MG63 (cell line): ENCODE measurements at regions not wholly inside any gene's neighbourhood (a gene's known extent, or its start where the extent isn't known, plus 50 kb on each side); places are given as distances from the start of the nearest gene placed in this dataset.
"Not testable (repeated sequence)": the region's sequence is repeated elsewhere in the genome, so short reads cannot be mapped to it uniquely, and the experiment has no call there.

Experiments used
- DNase-seq: peaks from one replicate; pipeline ENCODE4 v3.0.0-alpha.2; 2020
- H3K27me3 ChIP-seq: fragments of 250-450 bp; sonication (Bioruptor Pico); 2 replicates; pipeline ENCODE4 v1.5.1; 2020; ENCODE audit warnings: mild to moderate bottlenecking, moderate library complexity
- H3K36me3 ChIP-seq: fragments of 250-450 bp; sonication (Bioruptor Pico); 2 replicates; pipeline ENCODE4 v1.5.1; 2020; ENCODE audit warnings: mild to moderate bottlenecking, moderate library complexity
- H3K4me3 ChIP-seq: fragments of 250-450 bp; sonication (Bioruptor Pico); 2 replicates; pipeline ENCODE4 v1.5.1; 2020; ENCODE audit warnings: mild to moderate bottlenecking, moderate library complexity
- H3K9me3 ChIP-seq: fragments of 250-450 bp; sonication (Bioruptor Pico); 2 replicates; pipeline ENCODE4 v1.5.1; 2020; ENCODE audit warnings: mild to moderate bottlenecking, moderate library complexity

DNA sequence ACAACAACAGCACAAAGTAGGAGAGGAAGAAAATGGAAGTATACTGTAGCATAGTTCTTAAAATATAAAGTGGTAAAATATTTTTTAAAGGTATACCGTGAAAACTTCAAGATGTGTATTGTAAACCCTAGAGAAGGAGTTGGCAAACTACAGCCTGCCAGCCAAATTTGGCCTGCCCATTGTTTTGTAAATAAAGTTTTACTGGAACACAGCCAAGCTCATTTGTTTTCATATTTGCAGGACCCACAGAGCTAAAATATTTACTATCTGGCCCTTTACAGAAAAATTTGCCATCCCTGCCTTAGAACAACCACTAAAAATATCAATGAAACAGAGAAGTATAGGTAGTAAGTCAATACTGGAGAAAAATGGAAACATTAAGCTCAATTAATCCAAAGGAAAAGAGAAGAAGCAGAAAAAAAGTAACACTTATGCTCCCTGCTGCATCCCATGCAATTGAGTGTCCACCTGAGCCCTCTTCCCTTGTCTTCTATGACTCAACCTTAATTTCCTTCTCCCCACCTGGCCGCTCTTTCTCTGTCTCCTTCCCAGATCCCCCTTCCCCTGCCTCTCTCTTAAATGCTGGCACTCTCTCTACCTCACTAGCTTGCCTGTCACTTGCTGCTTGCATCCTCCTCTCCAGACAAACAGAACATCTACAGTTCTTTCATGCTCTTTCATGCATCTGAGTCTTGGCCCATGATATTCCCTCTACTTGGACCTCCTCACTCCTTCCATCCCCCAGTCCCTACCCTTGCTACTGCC, 50.6 kb upstream of the FER start:
- no peak for DNase-seq
- no peaks in the 10 kb centered on the region for H3K27me3 ChIP-seq
- H3K9me3 ChIP-seq, result no peaks in the 10 kb centered on the region
- no peaks in the 10 kb centered on the region for H3K36me3 ChIP-seq
- no peak overlapping the region for H3K4me3 ChIP-seq

DNA sequence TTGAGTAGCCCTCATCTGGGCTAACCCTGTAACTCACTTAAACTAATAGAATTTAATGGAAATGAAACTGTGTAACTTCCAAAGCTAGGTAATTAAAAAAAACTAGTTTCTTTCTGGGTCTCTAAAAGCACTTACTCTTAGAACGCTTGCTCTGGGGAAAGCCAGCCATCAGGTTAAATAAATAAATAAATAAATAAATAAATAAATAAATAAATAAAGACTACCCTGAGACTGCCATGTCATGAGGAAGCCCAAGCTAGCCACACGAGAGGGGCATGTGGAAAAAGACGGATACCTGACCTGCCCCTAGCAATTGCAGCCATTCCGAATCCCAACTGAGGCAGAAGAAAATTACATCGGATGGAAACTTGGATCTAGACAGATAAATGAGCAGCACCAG, 51.3 kb upstream of the FER start:
- no peaks in the 10 kb centered on the region for H3K27me3 ChIP-seq
- no peaks in the 10 kb centered on the region for H3K36me3 ChIP-seq
- no peak overlapping the region for H3K4me3 ChIP-seq
- H3K9me3 ChIP-seq, result no peaks in the 10 kb centered on the region
- no peak for DNase-seq

DNA sequence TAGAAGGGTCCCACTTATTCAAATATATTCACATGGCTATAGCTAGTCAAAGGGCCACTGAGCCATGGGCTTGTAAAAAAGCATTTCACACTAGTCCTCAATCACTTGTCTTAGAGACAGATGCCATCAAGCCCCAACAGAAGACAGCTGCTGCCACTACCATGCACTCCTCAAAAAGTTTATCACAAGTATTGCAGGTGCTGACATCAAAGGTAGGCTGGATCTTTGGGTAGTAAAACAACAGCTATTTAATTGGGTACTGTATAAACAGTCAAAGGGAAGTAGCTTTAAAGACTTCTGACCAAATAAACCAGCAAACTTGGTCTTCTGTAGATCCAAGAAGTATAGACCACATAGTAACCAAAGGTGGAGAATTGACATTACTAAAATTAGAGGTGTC, 59.2 kb upstream of the FER start:
- Histone ChIP-seq H3K36me3 (no peaks in the 10 kb centered on the region), H3K4me3 (no peak overlapping the region)
- DNase-seq, result no peak

DNA sequence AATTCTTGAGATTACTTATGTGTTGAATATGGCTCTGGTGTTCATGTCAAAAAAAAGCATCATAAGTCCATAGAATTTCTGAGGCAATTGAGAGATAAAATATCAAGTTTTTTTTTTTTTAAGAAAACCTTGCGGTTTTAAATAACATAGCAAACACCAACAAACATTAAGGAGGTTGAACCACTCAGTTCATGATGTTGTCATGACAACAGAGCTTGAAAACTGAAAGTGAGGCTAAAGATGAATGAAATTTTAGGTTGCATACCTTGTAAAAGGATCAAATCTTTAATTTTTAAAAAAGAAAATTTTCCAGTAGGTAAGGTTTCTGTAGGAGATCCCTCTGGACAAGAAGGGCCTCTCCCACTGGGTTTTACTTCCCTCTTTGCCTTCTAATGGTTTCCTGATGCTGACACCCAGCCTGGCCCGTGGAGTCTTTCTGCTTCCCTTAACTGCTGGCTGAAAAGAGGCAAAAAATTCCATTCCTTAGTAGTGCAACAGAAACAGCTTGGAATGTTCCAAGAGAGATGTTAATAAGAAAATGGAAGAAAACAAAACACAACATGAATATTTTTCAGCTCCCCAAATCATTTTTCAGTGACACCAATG, 60.0 kb upstream of the FER start:
- no peak overlapping the region for H3K4me3 ChIP-seq
- no peak for DNase-seq
- no peaks in the 10 kb centered on the region for H3K27me3 ChIP-seq
- no peaks in the 10 kb centered on the region for H3K36me3 ChIP-seq
- H3K9me3 ChIP-seq, result no peaks in the 10 kb centered on the region

More for the DNA sequence above, 59.2 kb upstream of the FER start:
- H3K9me3 ChIP-seq, result no peaks in the 10 kb centered on the region
- no peaks in the 10 kb centered on the region for H3K27me3 ChIP-seq

DNA sequence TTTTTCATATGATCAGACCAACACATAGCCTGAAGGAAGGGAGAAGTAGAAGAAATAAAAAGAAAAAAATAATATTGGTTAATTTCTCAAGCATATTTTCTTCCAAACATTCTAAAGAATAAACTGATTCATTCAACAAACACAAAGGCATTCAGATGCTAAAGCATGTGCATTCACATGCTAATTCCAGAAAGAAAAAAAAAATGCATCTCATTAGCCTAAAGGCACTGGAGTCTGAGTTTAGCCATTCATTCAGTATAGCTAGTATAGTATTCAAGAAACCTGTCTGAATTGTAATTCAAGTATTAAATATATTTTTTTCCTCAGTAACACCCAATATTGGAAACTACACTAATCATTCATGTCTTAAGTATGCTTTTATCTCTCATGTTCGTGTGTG, 61.0 kb upstream of the FER start:
- DNase-seq, result no peak
- no peaks in the 10 kb centered on the region for H3K9me3 ChIP-seq
- no peaks in the 10 kb centered on the region for H3K36me3 ChIP-seq
- H3K4me3 ChIP-seq, result no peak overlapping the region
- no peaks in the 10 kb centered on the region for H3K27me3 ChIP-seq

DNA sequence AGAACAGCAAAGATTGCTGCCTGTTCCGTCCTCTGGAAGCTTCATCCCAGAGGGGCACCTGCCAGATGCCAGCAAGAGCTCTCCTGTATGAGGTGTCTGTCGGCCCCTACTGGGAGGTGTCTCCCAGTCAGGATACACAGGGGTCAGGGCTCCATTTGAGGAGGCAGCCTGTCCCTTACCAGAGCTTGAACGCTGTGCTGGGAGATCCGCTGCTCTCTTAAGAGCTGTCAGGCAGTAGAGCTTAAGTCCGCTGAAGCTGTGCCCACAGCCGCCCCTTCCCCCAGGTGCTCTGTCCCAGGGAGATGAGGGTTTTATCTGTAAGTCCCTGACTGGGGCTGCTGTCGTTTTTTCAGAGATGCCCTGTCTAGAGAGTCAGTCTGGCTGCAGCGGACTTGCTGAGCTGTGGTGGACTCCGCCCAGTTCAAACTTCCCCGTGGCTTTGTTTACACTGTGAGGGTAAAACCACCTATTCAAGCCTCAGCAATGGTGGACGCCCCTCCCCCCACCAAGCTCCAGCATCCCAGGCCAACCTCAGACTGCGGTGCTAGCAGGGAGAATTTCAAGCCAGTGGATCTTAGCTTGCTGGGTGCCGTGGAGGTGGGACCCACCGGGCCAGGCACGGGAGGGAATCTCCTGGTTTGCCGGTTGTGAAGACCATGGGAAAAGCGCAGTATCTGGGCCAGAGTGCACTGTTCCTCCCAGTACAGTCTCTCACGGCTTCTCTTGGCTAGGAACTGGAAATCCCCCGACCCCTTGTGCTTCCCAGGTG, 62.1 kb upstream of the FER start:
- not testable (repeated sequence) for DNase-seq, H3K27me3 ChIP-seq, H3K9me3 ChIP-seq, H3K4me3 ChIP-seq, H3K36me3 ChIP-seq

DNA sequence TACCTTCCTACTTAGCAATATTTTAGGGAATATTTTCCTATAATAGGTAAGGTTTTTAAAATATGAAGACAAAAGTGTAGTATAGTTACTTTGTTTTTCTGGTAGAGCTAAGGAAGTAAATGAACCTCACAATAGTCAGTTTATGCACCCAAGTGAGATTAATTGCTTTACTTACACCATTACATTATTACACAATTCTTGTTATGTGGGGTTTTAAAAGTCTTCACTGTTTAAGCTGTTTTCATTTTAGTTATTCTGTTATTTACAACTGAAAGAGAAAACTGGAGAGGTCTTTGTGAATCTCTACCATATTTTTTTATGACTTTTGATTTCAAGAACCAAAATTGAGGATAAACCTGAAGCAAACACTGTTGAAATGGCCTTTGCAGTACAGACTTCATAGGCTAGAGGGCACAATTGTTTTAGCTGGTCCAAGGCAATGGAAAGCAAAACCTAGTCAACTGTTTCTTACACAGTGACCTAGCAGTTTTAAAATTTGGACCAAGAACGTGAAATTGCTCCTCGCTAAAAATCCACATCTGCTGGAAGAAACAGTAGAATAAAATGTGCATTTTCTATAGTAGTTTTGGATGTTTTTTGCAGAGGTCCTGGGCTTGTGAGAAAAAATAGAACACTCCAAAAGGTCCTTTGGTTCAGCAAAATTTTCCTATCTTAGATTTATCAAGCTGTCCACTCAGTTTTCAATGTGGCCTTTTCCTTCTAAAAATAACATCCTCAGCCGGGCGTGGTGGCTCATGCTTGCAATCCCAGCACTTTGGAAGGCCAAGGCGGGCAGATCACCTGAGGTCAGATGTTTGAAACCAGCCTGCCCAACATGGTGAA, 66.4 kb upstream of the FER start:
- no peak overlapping the region for H3K4me3 ChIP-seq
- peak; percentile 12 for DNase-seq
- no peaks in the 10 kb centered on the region for H3K9me3 ChIP-seq

DNA sequence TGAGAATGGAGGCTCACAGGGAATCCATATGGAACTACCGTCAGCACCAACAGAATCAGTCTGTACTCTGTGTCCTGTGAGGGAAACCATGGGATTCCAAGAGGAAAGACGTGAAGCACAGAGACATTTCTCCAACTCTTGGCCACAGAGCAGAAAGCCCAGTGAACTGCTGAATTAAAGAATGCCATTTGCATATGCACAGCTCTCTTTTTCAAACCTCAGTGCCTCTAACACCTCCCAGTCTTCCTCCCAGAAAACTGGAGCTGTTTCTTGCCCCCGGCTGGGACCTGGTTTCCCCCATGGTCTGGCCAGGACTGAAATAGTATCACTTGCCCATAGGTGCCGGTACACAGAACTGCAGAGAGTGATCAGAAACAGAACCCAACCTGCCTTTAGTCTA, 69.6 kb upstream of the FER start:
- H3K27me3 ChIP-seq, result peaks cover 2% of the 10 kb centered on the region; the same call in 1 of the 2 replicates
- no peak for DNase-seq
- H3K9me3 ChIP-seq, result no peaks in the 10 kb centered on the region
- no peaks in the 10 kb centered on the region for H3K36me3 ChIP-seq
- H3K4me3 ChIP-seq, result no peak overlapping the region

More for the DNA sequence above, 66.4 kb upstream of the FER start:
- Histone ChIP-seq H3K36me3 (no peaks in the 10 kb centered on the region), H3K27me3 (peaks cover 2% of the 10 kb centered on the region; the same call in 1 of the 2 replicates)

DNA sequence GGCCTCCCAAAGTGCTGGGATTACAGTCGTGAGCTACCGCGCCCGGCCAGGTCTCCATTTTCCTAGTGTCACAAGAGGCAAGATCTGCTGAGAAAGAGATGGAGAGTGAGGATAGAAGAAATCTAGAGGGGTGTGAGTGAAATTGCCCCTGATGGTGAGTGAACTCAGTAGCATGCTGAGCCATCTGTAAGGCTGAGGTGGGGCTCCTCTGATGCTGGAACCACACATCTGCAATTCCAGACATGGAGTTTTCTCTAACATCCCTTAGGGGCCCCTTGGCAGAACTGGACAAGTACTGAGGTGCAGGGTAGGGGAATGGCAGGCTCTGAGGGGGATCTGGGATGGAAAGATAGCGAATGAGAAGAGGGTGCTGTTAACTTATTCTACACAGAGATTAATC, 72.0 kb upstream of the FER start:
- Histone ChIP-seq H3K27me3 (peaks cover 2% of the 10 kb centered on the region; the same call in 1 of the 2 replicates), H3K9me3 (no peaks in the 10 kb centered on the region), H3K4me3 (no peak overlapping the region), H3K36me3 (no peaks in the 10 kb centered on the region)
- DNase-seq, result no peak

DNA sequence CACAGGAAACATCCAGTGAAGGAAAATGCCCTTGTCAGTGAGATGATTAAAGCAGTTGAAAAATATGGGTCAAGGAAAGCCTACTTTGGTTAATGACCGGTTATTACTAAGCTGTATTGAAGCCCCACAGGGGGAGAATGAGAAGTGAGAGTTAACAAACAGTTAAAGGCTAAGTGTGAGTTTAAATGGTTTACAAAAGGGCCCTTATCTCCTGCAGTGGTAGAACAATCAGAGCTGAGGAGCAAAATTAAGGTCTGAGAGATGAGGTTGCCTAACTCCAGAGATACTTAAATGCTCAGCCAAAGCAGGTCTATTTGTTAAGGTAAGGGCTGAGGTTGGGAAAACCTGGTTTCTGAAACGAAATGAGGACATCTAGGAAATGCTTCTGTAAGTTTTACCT, 75.1 kb upstream of the FER start:
- H3K4me3 ChIP-seq, result no peak overlapping the region
- H3K27me3 ChIP-seq, result no peaks in the 10 kb centered on the region; the same call in 1 of the 2 replicates
- H3K9me3 ChIP-seq, result 0 out of 2 replicates have a peak, but pooled peaks cover 1% of the 10 kb centered on the region
- no peak for DNase-seq
- no peaks in the 10 kb centered on the region for H3K36me3 ChIP-seq

DNA sequence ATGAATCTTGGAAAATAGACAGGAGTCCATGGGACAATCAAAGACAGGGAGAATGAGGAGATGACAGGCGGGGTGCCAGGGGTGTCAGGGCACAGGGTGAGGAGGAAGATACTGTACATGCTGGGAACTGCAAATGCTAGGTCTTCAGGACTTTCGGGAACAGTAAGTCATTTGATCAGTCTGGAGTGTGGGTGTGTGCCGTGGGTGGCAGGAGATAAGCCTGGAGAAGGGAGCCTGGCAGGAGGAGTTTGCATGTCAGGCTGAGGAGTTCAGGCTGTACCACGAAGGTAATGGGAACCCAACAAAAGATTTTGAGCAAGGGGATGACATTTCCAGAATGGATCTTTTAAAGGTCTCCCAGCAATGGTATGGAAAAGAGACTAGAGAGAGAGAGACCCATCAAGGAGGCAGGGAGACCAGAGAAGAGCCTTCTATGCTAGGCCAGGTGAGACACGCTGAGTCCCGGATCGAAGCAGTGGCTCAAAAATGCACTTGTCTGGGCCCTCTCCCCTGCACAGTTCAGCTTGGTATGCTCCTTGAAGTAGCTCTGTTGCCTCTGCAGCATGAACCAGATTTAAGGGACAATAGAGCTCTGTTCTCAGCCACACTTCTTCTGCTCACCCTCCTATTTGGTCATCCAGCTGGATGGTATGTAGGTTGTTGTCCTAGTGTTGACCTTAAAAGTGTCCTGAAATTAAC, 77.0 kb upstream of the FER start:
- no peaks in the 10 kb centered on the region; the same call in 1 of the 2 replicates for H3K27me3 ChIP-seq
- no peaks in the 10 kb centered on the region for H3K36me3 ChIP-seq
- 0 out of 2 replicates have a peak, but pooled peaks cover 5% of the 10 kb centered on the region for H3K9me3 ChIP-seq
- no peak overlapping the region for H3K4me3 ChIP-seq
- no peak for DNase-seq

DNA sequence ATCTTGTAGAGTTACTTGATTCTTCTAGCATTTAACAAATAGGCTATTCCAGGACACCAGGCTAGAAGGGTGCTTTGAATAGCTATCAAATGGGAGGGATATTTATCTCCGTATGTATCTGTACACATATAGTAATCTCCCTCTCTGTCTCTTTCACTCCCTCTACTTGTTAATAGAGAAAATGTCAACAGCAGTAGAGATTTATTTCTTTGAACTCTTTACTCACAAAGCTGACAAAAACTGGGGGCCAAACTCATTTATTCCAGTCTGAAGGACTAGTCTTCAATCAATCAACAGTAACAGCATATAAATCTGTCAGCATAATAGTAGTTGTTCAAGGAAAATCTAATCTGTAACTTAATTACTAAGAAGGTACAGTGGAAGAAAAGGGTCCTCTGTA, 78.2 kb upstream of the FER start:
- no peak overlapping the region for H3K4me3 ChIP-seq
- no peak for DNase-seq
- 0 out of 2 replicates have a peak, but pooled peaks cover 5% of the 10 kb centered on the region for H3K9me3 ChIP-seq

DNA sequence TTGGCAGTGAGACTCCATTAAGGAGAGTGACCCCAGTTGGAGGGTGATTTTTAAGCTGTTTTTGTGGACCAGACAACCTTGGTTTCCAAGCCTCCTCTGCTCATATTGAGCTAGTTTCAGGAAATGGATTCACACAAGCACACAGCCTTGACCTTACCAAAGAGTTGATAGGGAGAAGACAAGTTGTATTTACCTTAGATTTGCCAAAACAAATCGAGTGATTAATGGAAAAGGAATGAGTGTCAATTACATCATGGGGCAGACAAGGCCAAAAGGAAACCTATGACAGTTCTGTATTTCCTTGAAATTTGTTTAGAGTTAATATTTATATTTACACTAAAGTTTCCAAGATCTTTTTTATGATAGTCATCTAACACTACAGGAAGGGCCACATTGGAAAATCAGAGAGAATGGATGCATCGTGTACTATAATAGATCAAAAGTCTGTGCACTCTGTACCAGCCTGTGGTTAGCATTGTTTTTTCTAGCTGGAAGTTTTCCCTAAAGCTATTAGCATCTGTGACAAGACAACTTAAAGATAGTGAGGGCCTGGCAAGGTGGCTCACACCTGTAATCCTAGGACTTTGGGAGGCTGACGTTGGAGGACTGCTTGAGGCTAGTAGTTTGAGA, 86.0 kb upstream of the FER start:
- DNase-seq, result peak; percentile 24
- Histone ChIP-seq H3K36me3 (no peaks in the 10 kb centered on the region), H3K4me3 (no peak overlapping the region), H3K27me3 (no peaks in the 10 kb centered on the region), H3K9me3 (peaks cover 6% of the 10 kb centered on the region)

More for the DNA sequence above, 78.2 kb upstream of the FER start:
- H3K27me3 ChIP-seq, result no peaks in the 10 kb centered on the region
- H3K36me3 ChIP-seq, result no peaks in the 10 kb centered on the region

DNA sequence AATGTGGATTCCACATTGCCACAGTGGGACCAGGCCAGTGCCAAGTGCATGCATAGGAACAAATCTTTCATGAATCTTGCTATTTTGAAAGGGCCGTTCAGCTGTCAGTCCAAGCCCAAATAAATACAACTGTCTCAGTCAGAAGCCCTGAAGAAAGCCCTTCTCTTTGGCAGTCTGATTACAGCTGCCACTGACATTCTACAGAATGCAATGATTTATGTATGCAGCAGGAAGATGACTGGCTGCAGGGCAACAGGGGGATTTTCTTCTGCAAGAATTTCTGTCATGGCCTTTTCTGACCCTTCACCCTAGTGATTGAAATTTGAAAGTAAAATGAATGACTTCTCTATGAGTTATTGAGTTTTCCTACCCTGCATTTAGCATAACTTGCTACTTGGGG, 86.7 kb upstream of the FER start:
- Histone ChIP-seq H3K27me3 (no peaks in the 10 kb centered on the region), H3K9me3 (peaks cover 6% of the 10 kb centered on the region), H3K4me3 (no peak overlapping the region), H3K36me3 (no peaks in the 10 kb centered on the region)
- DNase-seq, result no peak

DNA sequence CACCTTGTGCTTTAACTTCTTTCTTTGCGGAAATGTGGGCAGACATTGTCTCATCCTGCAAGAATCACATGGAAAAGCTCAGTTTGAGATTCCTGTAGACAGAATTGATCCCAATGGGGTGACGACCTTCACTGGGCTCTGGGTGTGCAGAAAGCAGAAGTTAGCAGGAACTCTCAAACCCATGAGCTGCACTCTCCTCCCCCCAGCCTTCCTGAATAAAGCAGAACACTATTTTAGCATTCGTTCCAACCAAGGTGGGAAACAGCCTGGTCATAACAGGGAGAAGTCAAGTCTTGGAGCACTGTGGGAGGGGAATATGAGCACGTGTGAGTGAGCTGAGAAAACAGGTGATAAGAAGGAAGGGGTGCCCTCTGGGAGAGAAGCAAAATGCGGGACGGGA, 87.4 kb upstream of the FER start:
- peaks cover 6% of the 10 kb centered on the region for H3K9me3 ChIP-seq
- H3K4me3 ChIP-seq, result no peak overlapping the region
- H3K36me3 ChIP-seq, result no peaks in the 10 kb centered on the region
- H3K27me3 ChIP-seq, result no peaks in the 10 kb centered on the region
- no peak for DNase-seq

DNA sequence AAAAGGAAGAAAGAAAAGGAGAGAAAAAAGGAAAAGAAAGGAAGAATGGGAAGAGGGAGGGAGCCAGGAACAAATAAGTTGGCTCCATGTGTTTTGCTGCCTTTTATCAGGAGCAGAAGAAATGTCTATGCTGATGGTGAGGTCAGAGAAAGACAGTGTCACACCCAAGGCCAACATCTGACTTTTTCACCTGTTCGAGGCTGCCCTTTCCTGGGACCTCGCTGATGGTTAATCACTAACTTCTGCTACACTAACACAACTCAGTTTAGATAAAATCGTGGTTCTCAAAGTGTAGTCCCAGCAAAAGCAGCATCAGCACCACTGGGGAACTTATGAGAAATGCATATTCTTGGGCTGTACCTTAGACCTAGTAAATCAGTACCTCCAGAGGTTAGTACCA, 88.2 kb upstream of the FER start:
- no peak for DNase-seq
- no peak overlapping the region for H3K4me3 ChIP-seq
- no peaks in the 10 kb centered on the region for H3K27me3 ChIP-seq
- peaks cover 11% of the 10 kb centered on the region for H3K9me3 ChIP-seq
- no peaks in the 10 kb centered on the region for H3K36me3 ChIP-seq
